T-helper 17 cell (primary cell): ENCODE measurements at regions not wholly inside any gene's neighbourhood (a gene's known extent, or its start where the extent isn't known, plus 50 kb on each side); places are given as distances from the start of the nearest gene placed in this dataset.

Source experiments
- ATAC-seq: fragments of 150-1000 bp; cut with Tn5 transposase; 2 replicates; pipeline ENCODE4 v1.10.0; 2021; ENCODE audit warnings: mild to moderate bottlenecking, moderate library complexity
- DNase-seq, 3 donors: peaks; one replicate each; pipeline versions ENCODE4 v3.0.0 to v3.0.0-alpha.2; 2020 to 2021
- H3K9me3 ChIP-seq: one replicate; pipeline ENCODE4 v1.7.0; 2013; ENCODE audit warnings: low read length, mild to moderate bottlenecking; ENCODE audit not compliant: control insufficient read depth, poor library complexity, severe bottlenecking
- H3K27ac Mint-ChIP-seq: one replicate; pipeline ENCODE4 v1.8.0; 2022; ENCODE audit warnings: mild to moderate bottlenecking, moderate library complexity, mixed read lengths
- H3K27me3 Mint-ChIP-seq: one replicate; pipeline ENCODE4 v1.8.0; 2022; ENCODE audit warnings: mixed read lengths
- H3K36me3 Mint-ChIP-seq: one replicate; pipeline ENCODE4 v1.8.0; 2022; ENCODE audit warnings: low read depth, mixed read lengths
- H3K4me1 Mint-ChIP-seq: one replicate; pipeline ENCODE4 v1.8.0; 2022; ENCODE audit warnings: mild to moderate bottlenecking, mixed read lengths
- H3K4me3 Mint-ChIP-seq: one replicate; pipeline ENCODE4 v1.8.0; 2022; ENCODE audit warnings: mild to moderate bottlenecking, moderate library complexity, mixed read lengths

GRCh38 chrX:39946822-39947221 is 150.9 kb downstream of the BCOR start:
- DNase-seq (no peak), ATAC-seq (no peak)
- no peak overlapping the region for H3K4me3 Mint-ChIP-seq
- no peaks in the 10 kb centered on the region for H3K4me1 Mint-ChIP-seq
- H3K27ac Mint-ChIP-seq, result no peak overlapping the region
- no peaks in the 10 kb centered on the region for H3K9me3 ChIP-seq
- H3K36me3 Mint-ChIP-seq, result peaks cover 3% of the 10 kb centered on the region
- no peaks in the 10 kb centered on the region for H3K27me3 Mint-ChIP-seq

DNA sequence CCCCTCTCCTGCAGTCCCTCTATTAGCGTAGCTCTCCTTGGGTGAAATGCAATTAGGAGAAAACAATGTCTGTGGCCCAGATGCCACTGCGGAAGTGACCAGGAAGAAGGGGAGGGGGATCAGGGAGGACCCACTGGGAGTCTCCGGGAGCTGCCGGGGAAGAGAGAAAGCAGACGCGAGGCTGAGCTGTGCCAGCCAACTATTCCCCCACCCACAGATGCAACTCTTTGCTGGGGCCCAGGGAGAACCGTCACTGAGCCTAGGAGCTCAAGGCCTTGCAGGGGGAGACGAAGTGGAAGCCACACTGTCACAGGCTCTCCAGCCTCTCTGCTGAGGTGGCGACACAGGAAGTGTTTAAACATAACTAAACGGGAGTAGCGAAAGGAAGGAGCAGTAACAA is 149.2 kb downstream of the BCOR start:
- H3K27ac Mint-ChIP-seq, result no peak overlapping the region
- H3K4me1 Mint-ChIP-seq, result no peaks in the 10 kb centered on the region
- ATAC-seq, result no peak
- no peak overlapping the region for H3K4me3 Mint-ChIP-seq
- H3K27me3 Mint-ChIP-seq, result no peaks in the 10 kb centered on the region
- no peak for DNase-seq
- no peaks in the 10 kb centered on the region for H3K9me3 ChIP-seq
- H3K36me3 Mint-ChIP-seq, result peaks cover 3% of the 10 kb centered on the region

DNA sequence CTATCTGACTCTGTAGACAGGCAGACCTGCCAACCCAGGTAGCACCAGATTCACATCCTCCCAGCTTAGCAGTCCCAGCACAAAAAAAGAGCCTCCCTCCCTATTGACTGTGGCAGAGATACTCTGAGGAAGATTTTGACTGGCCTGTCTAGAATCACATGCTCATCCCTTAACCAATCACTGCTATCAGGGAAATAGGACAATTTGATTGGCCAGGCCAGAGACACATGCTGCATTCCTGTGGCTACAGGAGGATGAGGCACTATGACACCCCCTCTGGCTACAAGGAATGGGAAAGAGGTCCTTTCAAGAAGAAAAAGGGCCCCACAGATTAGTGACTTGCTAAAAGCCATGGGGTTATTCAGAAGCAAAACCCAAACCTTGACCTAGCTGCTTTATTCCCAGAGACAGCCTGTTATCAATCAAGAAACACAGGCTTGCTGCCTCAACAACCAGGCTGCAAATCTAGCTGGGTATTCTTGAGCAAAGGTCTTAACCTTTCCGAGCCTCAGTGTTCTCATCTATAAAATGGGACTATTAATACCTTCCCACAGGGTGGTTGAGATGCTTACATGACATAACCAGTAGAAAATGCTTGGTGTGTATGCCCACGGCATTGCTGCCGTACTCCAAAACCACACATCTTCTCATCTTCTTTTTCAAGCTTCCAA is 147.6 kb downstream of the BCOR start:
- no peaks in the 10 kb centered on the region for H3K27me3 Mint-ChIP-seq
- peaks cover 1% of the 10 kb centered on the region for H3K4me1 Mint-ChIP-seq
- ATAC-seq, result no peak
- H3K36me3 Mint-ChIP-seq, result no peaks in the 10 kb centered on the region
- no peaks in the 10 kb centered on the region for H3K9me3 ChIP-seq
- no peak overlapping the region for H3K27ac Mint-ChIP-seq
- H3K4me3 Mint-ChIP-seq, result no peak overlapping the region
- no peak for DNase-seq

- Mint-ChIP-seq H3K4me1 (peaks cover 4% of the 10 kb centered on the region), H3K27me3 (no peaks in the 10 kb centered on the region), H3K27ac (no peak overlapping the region), H3K36me3 (no peaks in the 10 kb centered on the region), H3K4me3 (no peak overlapping the region)
- DNase-seq, result no peak
- no peak for ATAC-seq
- H3K9me3 ChIP-seq, result no peaks in the 10 kb centered on the region
Observed at GRCh38 chrX:39952989-39953388, 144.8 kb downstream of the BCOR start.

- no peak for ATAC-seq
- no peaks in the 10 kb centered on the region for H3K36me3 Mint-ChIP-seq
- H3K27ac Mint-ChIP-seq, result no peak overlapping the region
Observed at GRCh38 chrX:39953879-39954278, 143.9 kb downstream of the BCOR start.

DNA sequence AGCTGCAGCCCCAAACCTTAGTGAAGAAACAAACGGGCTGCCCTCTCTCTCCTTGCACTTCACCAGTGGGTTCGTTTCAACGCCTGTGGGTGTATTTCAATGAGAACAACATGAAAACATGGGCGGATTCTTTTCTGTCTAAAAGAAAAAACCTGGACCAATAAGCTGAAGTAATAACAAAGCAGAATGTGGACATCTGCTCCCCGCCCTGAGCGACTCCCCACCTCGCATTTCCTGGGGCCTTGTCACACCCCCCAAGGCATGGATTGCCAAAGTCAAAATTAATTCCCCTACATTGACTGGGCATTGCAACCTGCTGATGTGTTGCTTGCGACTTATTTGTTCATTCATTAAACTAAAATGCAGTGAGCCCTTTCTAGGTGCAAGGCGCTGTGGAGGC is 142.9 kb downstream of the BCOR start:
- no peak for DNase-seq
- Mint-ChIP-seq H3K36me3 (no peaks in the 10 kb centered on the region), H3K27me3 (no peaks in the 10 kb centered on the region), H3K4me3 (no peak overlapping the region), H3K4me1 (peaks cover 4% of the 10 kb centered on the region), H3K27ac (no peak overlapping the region)
- ATAC-seq, result no peak
- no peaks in the 10 kb centered on the region for H3K9me3 ChIP-seq

More at GRCh38 chrX:39953879-39954278, 143.9 kb downstream of the BCOR start:
- H3K9me3 ChIP-seq, result no peaks in the 10 kb centered on the region
- H3K4me3 Mint-ChIP-seq, result no peak overlapping the region
- H3K4me1 Mint-ChIP-seq, result peaks cover 4% of the 10 kb centered on the region
- no peaks in the 10 kb centered on the region for H3K27me3 Mint-ChIP-seq
- no peak for DNase-seq

- H3K4me1 Mint-ChIP-seq, result peaks cover 4% of the 10 kb centered on the region
- H3K27ac Mint-ChIP-seq, result no peak overlapping the region
- no peaks in the 10 kb centered on the region for H3K9me3 ChIP-seq
- peak overlapping the region; percentile 19 for H3K4me3 Mint-ChIP-seq
- H3K36me3 Mint-ChIP-seq, result no peaks in the 10 kb centered on the region
- ATAC-seq (no peak), DNase-seq (no peak)
- no peaks in the 10 kb centered on the region for H3K27me3 Mint-ChIP-seq
Observed at GRCh38 chrX:39955625-39956024, 142.1 kb downstream of the BCOR start.

DNA sequence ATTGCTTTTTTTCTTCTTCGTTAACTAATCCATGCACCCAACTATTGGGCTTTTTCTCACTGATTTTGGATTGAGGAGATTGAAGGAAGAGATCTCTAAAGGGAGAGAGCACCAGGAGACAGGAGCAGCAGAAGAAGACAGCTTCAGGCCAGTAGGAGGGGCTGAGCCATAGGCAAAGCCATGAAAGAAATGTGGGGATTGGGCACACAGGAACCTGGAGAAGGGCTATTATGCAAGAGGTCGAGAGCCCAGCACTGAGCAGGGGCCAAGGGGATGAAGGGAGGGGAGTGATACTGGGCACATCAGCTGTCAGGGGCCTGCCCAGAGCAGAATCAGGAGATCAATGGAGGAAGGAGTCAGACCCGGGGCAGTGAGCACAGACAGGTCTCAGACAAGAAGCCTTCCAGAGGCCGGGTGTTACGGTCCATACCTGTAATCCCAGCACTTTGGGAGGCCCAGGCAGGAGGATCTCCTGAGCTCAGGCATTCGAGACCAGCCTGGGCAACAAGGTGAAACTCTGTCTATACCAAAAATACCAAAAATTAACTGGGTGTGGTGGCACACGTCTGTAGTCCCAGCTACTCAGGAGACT is 140.9 kb downstream of the BCOR start:
- DNase-seq (no peak), ATAC-seq (no peak)
- H3K4me1 Mint-ChIP-seq, result peaks cover 4% of the 10 kb centered on the region
- no peaks in the 10 kb centered on the region for H3K27me3 Mint-ChIP-seq
- no peaks in the 10 kb centered on the region for H3K36me3 Mint-ChIP-seq
- no peak overlapping the region for H3K4me3 Mint-ChIP-seq
- H3K9me3 ChIP-seq, result no peaks in the 10 kb centered on the region
- no peak overlapping the region for H3K27ac Mint-ChIP-seq

- no peaks in the 10 kb centered on the region for H3K27me3 Mint-ChIP-seq
- no peaks in the 10 kb centered on the region for H3K36me3 Mint-ChIP-seq
- no peak for DNase-seq
- H3K4me1 Mint-ChIP-seq, result peaks cover 4% of the 10 kb centered on the region
- no peak overlapping the region for H3K27ac Mint-ChIP-seq
- no peak for ATAC-seq
- H3K9me3 ChIP-seq, result no peaks in the 10 kb centered on the region
- no peak overlapping the region for H3K4me3 Mint-ChIP-seq
Observed at GRCh38 chrX:39957816-39958566, 139.8 kb downstream of the BCOR start.

DNA sequence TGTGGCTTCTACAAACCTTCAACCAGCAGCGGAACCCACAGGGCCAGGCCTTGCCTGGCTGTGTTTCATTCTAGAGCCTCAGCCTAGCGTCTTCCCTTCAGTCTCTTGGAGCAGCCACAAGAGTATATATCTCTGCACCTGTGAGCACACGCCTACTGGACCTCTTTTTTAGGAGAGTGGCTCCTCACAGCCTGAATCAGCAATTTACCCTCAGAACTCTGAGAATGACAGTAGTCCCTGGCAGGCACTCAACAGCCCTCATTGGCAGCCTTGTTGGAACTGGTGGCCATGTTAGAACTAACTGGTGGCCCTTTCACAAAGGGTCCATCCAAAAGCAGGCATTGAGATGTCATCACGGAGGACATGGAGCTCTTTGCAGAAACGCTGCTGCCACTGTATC is 138.9 kb downstream of the BCOR start:
- H3K4me3 Mint-ChIP-seq, result no peak overlapping the region
- DNase-seq, result no peak
- peaks cover 4% of the 10 kb centered on the region for H3K4me1 Mint-ChIP-seq
- H3K9me3 ChIP-seq, result no peaks in the 10 kb centered on the region
- H3K27me3 Mint-ChIP-seq, result no peaks in the 10 kb centered on the region
- no peaks in the 10 kb centered on the region for H3K36me3 Mint-ChIP-seq
- no peak for ATAC-seq
- no peak overlapping the region for H3K27ac Mint-ChIP-seq

DNA sequence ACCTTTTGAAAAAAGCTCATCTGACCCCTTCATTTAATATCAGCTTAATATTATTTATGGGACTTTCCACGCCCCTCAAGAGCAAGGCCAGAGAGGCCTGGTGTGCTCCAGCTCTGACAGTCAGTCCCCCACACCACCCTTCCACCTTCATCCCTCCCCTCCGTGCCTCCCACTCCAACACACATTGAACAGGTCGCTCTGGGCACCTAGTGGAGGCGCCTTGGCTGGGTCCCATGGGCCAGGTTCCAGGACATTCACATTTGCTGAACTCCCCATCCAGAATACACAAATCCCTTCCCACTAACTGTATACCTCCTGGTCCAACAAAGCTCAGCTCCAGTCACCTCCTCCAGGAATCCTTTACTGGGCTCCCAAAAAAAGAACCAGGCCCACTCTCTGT is 137.5 kb downstream of the BCOR start:
- ATAC-seq, result no peak
- H3K4me1 Mint-ChIP-seq, result peaks cover 2% of the 10 kb centered on the region
- H3K36me3 Mint-ChIP-seq, result no peaks in the 10 kb centered on the region
- no peak for DNase-seq
- no peak overlapping the region for H3K4me3 Mint-ChIP-seq
- no peaks in the 10 kb centered on the region for H3K9me3 ChIP-seq
- H3K27me3 Mint-ChIP-seq, result no peaks in the 10 kb centered on the region
- no peak overlapping the region for H3K27ac Mint-ChIP-seq

DNA sequence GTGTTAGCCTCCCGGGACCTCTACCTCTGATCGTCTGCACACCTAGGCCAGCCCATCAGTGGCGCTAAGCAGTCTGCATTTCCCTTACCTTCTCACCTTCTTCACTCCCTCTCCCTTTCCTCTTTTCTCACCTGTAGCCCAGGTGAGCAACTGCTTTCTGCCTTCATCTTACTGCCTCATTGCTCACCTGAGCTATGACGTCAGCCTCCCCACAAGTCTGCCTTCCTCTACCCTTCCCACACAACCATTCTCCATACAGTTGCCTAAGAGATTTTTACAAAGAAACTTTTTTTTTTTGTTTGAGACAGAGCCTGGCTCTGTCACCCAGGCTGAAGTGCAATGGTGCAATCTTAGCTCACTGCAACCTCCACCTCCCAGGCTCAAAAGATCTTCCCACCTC is 136.3 kb downstream of the BCOR start:
- ATAC-seq (no peak), DNase-seq (no peak)
- H3K9me3 ChIP-seq, result no peaks in the 10 kb centered on the region
- no peak overlapping the region for H3K4me3 Mint-ChIP-seq
- no peaks in the 10 kb centered on the region for H3K27me3 Mint-ChIP-seq
- no peaks in the 10 kb centered on the region for H3K4me1 Mint-ChIP-seq
- no peak overlapping the region for H3K27ac Mint-ChIP-seq
- H3K36me3 Mint-ChIP-seq, result no peaks in the 10 kb centered on the region

GRCh38 chrX:39965051-39965573 is 132.6 kb downstream of the BCOR start:
- H3K27ac Mint-ChIP-seq, result no peak overlapping the region

More at GRCh38 chrX:39965051-39965573, 132.6 kb downstream of the BCOR start:
- no peak overlapping the region for H3K4me3 Mint-ChIP-seq
- no peaks in the 10 kb centered on the region for H3K9me3 ChIP-seq
- no peaks in the 10 kb centered on the region for H3K36me3 Mint-ChIP-seq
- H3K4me1 Mint-ChIP-seq, result no peaks in the 10 kb centered on the region
- DNase-seq (no peak), ATAC-seq (no peak)
- H3K27me3 Mint-ChIP-seq, result no peaks in the 10 kb centered on the region
